SK-N-MC (cell line): ENCODE measurements at regions not wholly inside any gene's neighbourhood (a gene's known extent, or its start where the extent isn't known, plus 50 kb on each side); places are given as distances from the start of the nearest gene placed in this dataset.
"Not testable (repeated sequence)": the region's sequence is repeated elsewhere in the genome, so short reads cannot be mapped to it uniquely, and the experiment has no call there.

Experiments used
- DNase-seq: peaks from one replicate; pipeline ENCODE4 v3.0.0-alpha.2; 2011; ENCODE audit warnings: low read depth, low spot score
- H3K27ac ChIP-seq: fragments of 200-600 bp; sonication (generic); 2 replicates; pipeline ENCODE4 v1.5.1; 2016; ENCODE audit warnings: mixed run types
- H3K36me3 ChIP-seq: fragments of 200-600 bp; sonication (generic); 2 replicates; pipeline ENCODE4 v1.6.1; 2017; ENCODE audit warnings: antibody characterized with exemption, low read length, mixed read lengths; ENCODE audit not compliant: insufficient read depth
- H3K4me3 ChIP-seq: fragments of 200-600 bp; sonication (generic); 2 replicates; pipeline ENCODE4 v1.5.1; 2016
- H3K9ac ChIP-seq: fragments of 200-600 bp; sonication (generic); 2 replicates; pipeline ENCODE4 v1.8.0; 2017; ENCODE audit warnings: mixed run types, mixed read lengths; ENCODE audit not compliant: insufficient read length
- H3K9me3 ChIP-seq: fragments of 200-600 bp; sonication (generic); 2 replicates; pipeline ENCODE4 v1.6.1; 2017; ENCODE audit warnings: low read depth, mild to moderate bottlenecking, antibody characterized with exemption, low read length, moderate library complexity, mixed read lengths
- EZH2 ChIP-seq: fragments of 200-600 bp; sonication (generic); IDR thresholded peaks from one replicate; pipeline ENCODE4 v1.6.1; 2017; ENCODE audit warnings: antibody characterized with exemption
- FOXP2 ChIP-seq: optimal IDR thresholded peaks from 2 replicates; pipeline ENCODE3; 2011; ENCODE audit warnings: mild to moderate bottlenecking, moderate library complexity; ENCODE audit not compliant: insufficient read depth; ENCODE audit errors: extremely low read length, control extremely low read depth
- POLR2AphosphoS5 ChIP-seq: IDR thresholded peaks from 2 replicates; pipeline ENCODE4 v1.6.1; 2012; ENCODE audit warnings: mild to moderate bottlenecking, low read depth, low read length, borderline replicate concordance

DNA sequence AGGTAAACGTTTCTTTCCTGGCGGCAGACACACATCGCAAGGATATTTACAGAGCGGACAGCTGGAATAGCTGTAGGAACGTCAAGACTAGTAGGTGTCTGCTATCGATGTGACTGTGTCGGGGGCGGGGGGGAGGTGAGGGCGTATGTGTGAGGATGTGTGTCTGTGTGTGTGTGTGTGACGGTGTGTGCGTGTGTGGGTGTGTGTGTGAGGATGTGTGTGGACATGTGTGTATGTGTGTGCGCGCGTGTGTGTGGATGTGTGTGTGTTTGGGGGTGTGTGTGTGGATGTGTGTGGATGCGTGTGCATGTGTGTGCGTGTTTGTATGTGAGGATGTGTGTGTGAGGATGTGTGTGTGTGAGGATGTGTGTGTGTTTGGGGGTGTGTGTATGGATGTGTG is 55.4 kb downstream of the PNMA6F start:
- H3K36me3 ChIP-seq, H3K9ac ChIP-seq, H3K9me3 ChIP-seq, DNase-seq, H3K27ac ChIP-seq, H3K4me3 ChIP-seq: not testable (repeated sequence)

DNA sequence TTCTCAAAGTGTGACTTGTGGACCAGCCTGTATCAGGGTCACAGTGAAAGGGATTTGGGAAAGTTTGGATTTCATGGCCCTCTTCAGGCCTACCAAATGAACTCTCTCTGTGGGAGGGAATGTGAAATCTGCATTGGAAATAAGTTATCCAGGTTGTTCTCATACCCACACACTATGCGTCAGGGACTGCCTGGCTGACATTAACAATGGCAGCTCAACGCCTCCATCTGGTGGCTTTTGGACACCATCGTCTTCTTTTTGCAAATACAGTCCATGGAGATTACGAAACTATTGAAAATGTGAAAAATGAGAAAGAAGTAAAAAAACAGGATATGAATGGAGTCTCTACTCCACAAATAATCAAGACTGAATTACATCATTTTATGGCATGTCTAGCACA is 61.1 kb downstream of the PNMA6F start:
- not testable (repeated sequence) for H3K4me3 ChIP-seq, DNase-seq, H3K36me3 ChIP-seq, H3K27ac ChIP-seq, H3K9ac ChIP-seq, H3K9me3 ChIP-seq

DNA sequence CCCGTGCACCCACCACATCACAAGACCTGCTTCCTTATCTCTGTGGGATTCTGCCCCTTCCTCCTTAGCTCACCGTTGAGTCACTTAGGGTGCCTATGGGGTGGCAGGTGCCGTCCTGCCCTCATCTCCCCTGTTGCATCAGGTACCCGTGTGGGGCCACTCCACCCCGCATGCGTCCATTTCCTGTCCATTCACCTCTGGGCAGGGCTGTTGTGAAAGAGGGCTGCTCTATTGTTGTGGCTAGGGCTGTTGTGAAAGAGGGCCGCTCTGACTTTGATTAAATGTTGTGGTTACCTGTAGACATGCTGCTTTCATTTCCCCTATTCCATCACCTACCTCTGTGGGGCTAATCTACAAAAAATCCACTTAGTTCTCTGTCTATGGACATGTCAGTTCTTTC is 68.3 kb downstream of the PNMA6F start:
- not testable (repeated sequence) for H3K27ac ChIP-seq, H3K9ac ChIP-seq, H3K36me3 ChIP-seq, H3K9me3 ChIP-seq, DNase-seq, H3K4me3 ChIP-seq

DNA sequence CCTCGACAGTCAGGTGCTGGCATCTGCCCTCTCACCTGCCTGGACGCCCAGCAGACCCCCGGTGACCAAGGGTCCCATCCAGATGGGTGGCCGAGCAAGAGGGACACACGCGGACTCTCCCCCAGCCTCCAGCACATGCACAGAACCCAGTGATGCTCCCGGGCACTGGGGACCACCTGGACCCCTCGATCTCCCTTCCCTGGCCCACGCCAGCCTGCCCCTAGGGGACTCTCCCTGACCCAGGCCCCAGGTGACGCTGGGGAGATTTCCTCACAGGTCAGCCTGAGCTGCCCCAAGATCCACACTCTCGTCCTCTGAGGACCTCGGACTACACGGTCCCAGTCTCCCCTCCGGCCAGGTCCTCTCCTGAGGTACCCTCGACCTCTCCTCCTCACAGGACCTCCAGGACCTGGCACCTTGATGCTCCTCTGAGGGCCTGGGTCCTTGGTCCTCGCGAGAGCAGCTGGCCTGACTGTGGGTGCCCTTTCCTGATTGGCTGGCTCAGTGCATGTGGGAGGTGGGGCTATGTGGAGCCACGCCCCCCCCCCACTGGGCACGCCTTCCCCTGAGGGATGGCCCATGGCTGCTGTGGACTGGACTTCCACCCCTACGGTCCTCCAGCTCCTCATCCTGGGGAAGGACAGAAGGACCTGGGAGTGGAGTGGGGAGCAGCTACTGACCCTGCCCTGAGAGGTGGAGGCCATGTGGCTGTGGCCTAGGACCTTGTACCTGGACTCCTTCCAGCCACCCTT is 69.0 kb downstream of the PNMA6F start:
- H3K27ac ChIP-seq, H3K9me3 ChIP-seq, DNase-seq, H3K36me3 ChIP-seq, H3K9ac ChIP-seq, H3K4me3 ChIP-seq: not testable (repeated sequence)

DNA sequence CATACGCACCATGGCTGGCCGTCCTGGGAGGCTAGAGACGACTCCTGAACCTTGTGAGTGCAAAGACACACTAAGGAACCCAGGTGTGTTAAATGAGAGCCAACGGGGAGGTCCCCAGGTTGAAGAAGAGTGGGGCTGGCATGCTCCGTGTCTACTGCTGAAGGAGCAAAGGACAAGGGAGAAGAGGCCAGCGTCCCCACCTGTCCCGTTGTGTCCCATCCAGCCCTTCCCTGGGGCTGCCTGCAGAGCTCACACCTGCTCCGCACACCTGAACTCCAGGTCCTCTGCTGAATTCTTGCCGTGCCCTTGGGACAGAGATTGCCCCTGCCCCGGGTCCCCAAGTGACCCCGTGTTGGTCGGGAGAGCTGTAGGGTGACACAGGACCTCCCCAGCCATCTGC is 69.6 kb downstream of the PNMA6F start:
- H3K4me3 ChIP-seq, DNase-seq, H3K36me3 ChIP-seq, H3K27ac ChIP-seq, H3K9me3 ChIP-seq, H3K9ac ChIP-seq: not testable (repeated sequence)

DNA sequence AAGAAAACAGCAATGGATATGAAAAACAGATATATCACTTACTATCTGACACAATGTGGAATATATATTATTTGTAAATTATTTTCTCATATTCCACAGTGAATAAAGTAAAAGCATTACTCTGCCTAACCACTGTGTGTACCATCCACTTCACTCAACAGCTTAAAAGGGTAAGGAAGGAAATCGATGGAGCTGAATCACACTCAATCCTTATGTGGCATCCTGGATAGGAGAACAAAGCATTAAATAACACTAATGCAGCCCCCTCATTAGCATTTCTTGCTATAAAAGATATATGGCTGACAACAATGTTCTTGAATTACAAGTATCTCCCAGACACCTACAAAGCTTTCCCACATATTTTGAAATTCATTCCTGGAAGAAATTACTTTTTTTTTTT is 70.8 kb downstream of the PNMA6F start:
- H3K9ac ChIP-seq, H3K27ac ChIP-seq, DNase-seq, H3K36me3 ChIP-seq, H3K4me3 ChIP-seq, H3K9me3 ChIP-seq: not testable (repeated sequence)

DNA sequence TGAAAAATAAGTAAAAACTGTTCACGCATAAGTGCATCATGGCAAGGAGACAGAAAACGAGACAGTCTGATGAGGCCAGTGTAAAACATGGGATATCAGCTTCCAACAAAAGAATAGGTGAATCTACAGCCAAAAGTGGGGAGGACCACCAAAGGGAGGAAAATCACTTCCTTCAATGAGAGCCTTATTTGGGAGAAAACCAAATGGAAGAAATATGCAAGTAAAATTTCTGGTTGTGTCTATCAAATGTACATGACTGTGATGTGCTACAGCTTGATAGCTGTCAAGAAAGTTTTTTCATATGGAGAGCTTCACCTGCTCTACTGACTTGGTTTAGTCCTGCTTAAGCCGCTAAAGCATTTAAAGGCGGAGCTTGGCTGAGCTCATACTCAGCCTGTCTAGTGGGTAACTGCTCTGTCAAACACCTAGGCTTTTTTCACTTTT is 66.2 kb downstream of the MAGEA1 start:
- Histone ChIP-seq H3K9ac (peak overlapping the region; percentile 88), H3K27ac (peak overlapping the region; percentile 97), H3K36me3 (no peaks in the 10 kb centered on the region), H3K4me3 (peak overlapping the region; percentile 80), H3K9me3 (no peaks in the 10 kb centered on the region)
- TF ChIP-seq POLR2AphosphoS5 = peak; percentile 86
- TF ChIP-seq FOXP2 = no peak
- DNase-seq = peak; percentile 71

DNA sequence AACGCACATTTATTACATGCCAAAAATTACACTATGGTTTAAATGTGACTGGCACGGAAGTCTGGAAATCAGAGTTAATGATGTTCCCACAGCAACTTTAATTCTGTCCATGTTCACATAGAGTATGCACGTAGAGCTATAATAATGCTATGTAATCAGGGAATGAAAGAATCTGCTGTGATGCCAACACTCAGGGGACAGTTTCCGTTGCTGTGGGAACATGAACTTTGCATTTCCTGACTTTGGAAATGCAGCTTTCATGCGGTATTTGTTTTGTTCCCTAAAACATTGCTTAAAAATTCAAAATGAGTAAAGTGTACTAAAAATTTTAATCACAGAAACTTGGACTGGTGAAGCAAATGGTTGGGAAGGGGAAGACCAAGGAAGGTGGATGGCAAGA is 65.7 kb downstream of the MAGEA1 start:
- Histone ChIP-seq H3K9ac (peak overlapping the region; percentile 88), H3K27ac (peak overlapping the region; percentile 97)

DNA sequence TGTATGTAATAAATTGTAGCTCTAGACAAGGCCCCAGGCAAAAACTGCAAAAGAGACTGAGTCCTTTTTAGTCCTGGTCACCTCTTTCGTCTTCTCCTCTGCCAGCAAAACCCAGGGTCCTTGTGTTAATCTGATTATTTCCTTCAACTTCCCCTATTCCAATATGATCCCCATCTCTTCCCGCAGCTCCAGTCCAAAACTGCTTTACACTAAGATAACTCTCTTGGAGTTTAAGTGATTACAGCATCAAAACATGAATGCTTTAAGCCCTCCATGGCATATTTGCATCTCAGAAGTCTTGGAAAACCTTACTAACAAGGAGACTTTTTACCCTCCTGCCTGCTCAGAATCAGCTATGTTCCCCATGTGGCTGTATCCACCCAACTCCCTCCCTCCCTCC is 59.3 kb downstream of the MAGEA1 start:
- Histone ChIP-seq H3K36me3 (no peaks in the 10 kb centered on the region), H3K9ac (peak overlapping the region; percentile 51), H3K27ac (peak overlapping the region; percentile 97), H3K4me3 (peak overlapping the region; percentile 45; the same call in 1 of the 2 replicates), H3K9me3 (no peaks in the 10 kb centered on the region)
- TF ChIP-seq POLR2AphosphoS5 = peak; percentile 24; the same call in 1 of the 2 replicates
- no peak for TF ChIP-seq EZH2
- DNase-seq = peak; percentile 91

More for the DNA sequence above, 65.7 kb downstream of the MAGEA1 start:
- no peaks in the 10 kb centered on the region for H3K9me3 ChIP-seq
- no peak for TF ChIP-seq EZH2
- no peak; the same call in 1 of the 2 replicates for TF ChIP-seq POLR2AphosphoS5
- TF ChIP-seq FOXP2 = no peak
- H3K36me3 ChIP-seq = no peaks in the 10 kb centered on the region
- DNase-seq = no peak
- H3K4me3 ChIP-seq = peak overlapping the region; percentile 80
